K562 (cell line): ENCODE measurements at regions not wholly inside any gene's neighbourhood (a gene's known extent, or its start where the extent isn't known, plus 50 kb on each side); places are given as distances from the start of the nearest gene placed in this dataset.

Source experiments
- ATAC-seq: fragments of 200-7000 bp; cut with Tn5 transposase; 3 replicates; pipeline ENCODE4 v1.9.1; 2020; ENCODE audit warnings: moderate library complexity
- BruUV-seq: library from RNA; stranded (reverse); fragments of 400-500 nt; replicated peaks from 2 replicates; lab custom pipeline; 2021; lab: Mats Ljungman, UMichigan
- CTCF ChIA-PET: fragments of 300-600 bp; formaldehyde crosslinking; extraction: SDS; loops from one replicate; lab custom pipeline; 2021; ENCODE audit warnings: low intra/inter-chr PET ratio; lab: Yijun Ruan, JAX
- POLR2A ChIA-PET: fragments of 300-600, 350-650 bp; sonication (Branson Sonifier 250); formaldehyde crosslinking; extraction: SDS; loops from one replicate; lab custom pipeline; 2021; ENCODE audit warnings: antibody characterized with exemption, inconsistent platforms; lab: Yijun Ruan, JAX
- DNase-seq, 4 experiments: peaks; one replicate each; pipeline versions ENCODE4 v3.0.0 to v3.0.0-alpha.2; 2011 to 2018; ENCODE audit warnings: low spot score in 3 of 4, mixed read lengths in 3 of 4; ENCODE audit errors: extremely low read depth in 1 of 4
- FAIRE-seq: peaks from 2 replicates; lab custom pipeline; 2011; peaks lifted over from hg19 to GRCh38; lab: Jason Lieb, UNC
- H2AFZ ChIP-seq: 2 replicates; pipeline ENCODE4 v1.6.0; 2011; ENCODE audit warnings: low read depth, low read length, control low read depth, inconsistent platforms
- H3K27ac ChIP-seq: fragments of 200-600 bp; 3 replicates; pipeline ENCODE4 v1.8.0; 2011; ENCODE audit warnings: low read depth, mild to moderate bottlenecking, control low read depth, inconsistent platforms, low read length, moderate library complexity, mixed read lengths; ENCODE audit errors: extremely low read depth
- H3K27me3 ChIP-seq, 2 experiments: fragments of 300-600 bp in 1 of 2; 2 replicates in 1 of 2; 3 replicates in 1 of 2; pipeline versions ENCODE4 v1.6.0 to v1.8.0; 2011; ENCODE audit warnings: inconsistent platforms in 2 of 2, low read length in 2 of 2, mild to moderate bottlenecking in 1 of 2, mixed read lengths in 1 of 2, moderate library complexity in 1 of 2; ENCODE audit not compliant: control insufficient read depth in 2 of 2, insufficient read depth in 2 of 2
- H3K36me3 ChIP-seq: fragments of 300-600 bp; 3 replicates; pipeline ENCODE4 v1.8.0; 2011; ENCODE audit warnings: mild to moderate bottlenecking, low read length, inconsistent platforms; ENCODE audit not compliant: control insufficient read depth, insufficient read depth
- H3K4me1 ChIP-seq, 2 experiments: fragments of 200-600 bp in 1 of 2; replicated peaks in 1 of 2; 2 replicates in 1 of 2; 3 replicates in 1 of 2; pipeline versions ENCODE4 v1.5.1 to v1.8.0; 2011; ENCODE audit warnings: inconsistent platforms in 2 of 2, low read length in 2 of 2, mild to moderate bottlenecking in 1 of 2, mixed read lengths in 1 of 2, moderate library complexity in 1 of 2; ENCODE audit not compliant: control insufficient read depth in 2 of 2, insufficient read depth in 2 of 2
- H3K4me2 ChIP-seq: 2 replicates; pipeline ENCODE4 v1.6.1; 2011; ENCODE audit warnings: low read length, control low read depth, inconsistent platforms, mixed read lengths; ENCODE audit not compliant: insufficient read depth
- H3K4me3 ChIP-seq: fragments of 200-600 bp; sonication (generic), shearing (Covaris generic); 2 replicates; pipeline ENCODE4 v1.5.1; 2016; ENCODE audit warnings: control low read depth, inconsistent platforms
- H3K79me2 ChIP-seq: fragments of 200-600 bp; 3 replicates; pipeline ENCODE4 v1.8.0; 2011; ENCODE audit warnings: low read length, inconsistent platforms; ENCODE audit not compliant: control insufficient read depth, insufficient read depth
- H3K9ac ChIP-seq, 2 experiments: 2 replicates each; pipeline versions ENCODE4 v1.6.0 to v1.6.1; 2011; ENCODE audit warnings: low read depth in 2 of 2, low read length in 2 of 2, control low read depth in 1 of 2, inconsistent platforms in 1 of 2, mild to moderate bottlenecking in 1 of 2, mixed read lengths in 1 of 2; ENCODE audit not compliant: insufficient read depth in 1 of 2
- H3K9me1 ChIP-seq: one replicate; pipeline ENCODE4 v1.6.0; 2011; ENCODE audit warnings: inconsistent platforms, mild to moderate bottlenecking, low read length, moderate library complexity; ENCODE audit not compliant: control insufficient read depth, insufficient read depth
- H3K9me3 ChIP-seq: replicated peaks from 2 replicates; pipeline ENCODE4 v1.5.1; 2011; ENCODE audit warnings: low read depth, low read length, inconsistent platforms; ENCODE audit not compliant: control insufficient read depth, insufficient read depth
- H4K20me1 ChIP-seq: replicated peaks from 2 replicates; pipeline ENCODE4 v1.6.1; 2011; ENCODE audit warnings: low read length, inconsistent platforms, mixed read lengths; ENCODE audit not compliant: control insufficient read depth, insufficient read depth
- CBFB ChIP-seq: sonication (generic); formaldehyde crosslinking; IDR thresholded peaks from 2 replicates; pipeline ENCODE4 v1.4.0; 2020; ENCODE audit warnings: mild to moderate bottlenecking, missing genetic modification reagents
- KLF16 ChIP-seq: IDR thresholded peaks from 2 replicates; pipeline ENCODE4 v1.6.1; 2016; ENCODE audit warnings: antibody characterized with exemption
- MTA2 ChIP-seq: fragments of 450-650 bp; IDR thresholded peaks from 2 replicates; pipeline ENCODE4 v1.6.1; 2016; ENCODE audit warnings: low read depth
- MYC ChIP-seq, 2 experiments: fragments of 250-450 bp in 1 of 2; sonication (Bioruptor Pico) in 1 of 2; IDR thresholded peaks; 2 replicates each; pipeline versions ENCODE4 v1.5.1 to v1.6.1; 2012 to 2021; ENCODE audit warnings: low read depth in 2 of 2, borderline replicate concordance in 1 of 2, improper control_type of control experiment in 1 of 2, low read length in 1 of 2, mild to moderate bottlenecking in 1 of 2, moderate library complexity in 1 of 2
- PKNOX1 ChIP-seq: fragments of 450-650 bp; IDR thresholded peaks from 2 replicates; pipeline ENCODE4 v1.6.1; 2016
- RBBP5 ChIP-seq: fragments of 200-600 bp; sonication (generic); IDR thresholded peaks from 2 replicates; pipeline ENCODE4 v1.6.1; 2012; ENCODE audit warnings: borderline replicate concordance, mild to moderate bottlenecking, low read length, control low read depth, inconsistent platforms; ENCODE audit not compliant: insufficient read depth, poor library complexity, severe bottlenecking
- SMAD2 ChIP-seq: fragments of 150-350 bp; IDR thresholded peaks from 2 replicates; pipeline ENCODE4 v1.6.1; 2014; ENCODE audit warnings: low read depth, mild to moderate bottlenecking, low read length
- USF1 ChIP-seq: sonication (generic); formaldehyde crosslinking; IDR thresholded peaks from 2 replicates; pipeline ENCODE4 v1.9.0; 2022; ENCODE audit warnings: mild to moderate bottlenecking, missing genetic modification reagents
- ZKSCAN8 ChIP-seq: fragments of 200-800 bp; sonication (Bioruptor generic); IDR thresholded peaks from 2 replicates; pipeline ENCODE4 v1.6.1; 2016; ENCODE audit warnings: missing genetic modification characterization, missing compliant biosample characterization
- ZNF121 ChIP-seq: sonication (generic); formaldehyde crosslinking; conservative IDR thresholded peaks from 2 replicates; pipeline ENCODE4 v1.8.0; 2022; ENCODE audit warnings: missing genetic modification reagents
- ZNF140 ChIP-seq: fragments of 250-450 bp; sonication (Bioruptor Pico); IDR thresholded peaks from 2 replicates; pipeline ENCODE4 v1.8.0; 2021; ENCODE audit warnings: moderate library complexity, mild to moderate bottlenecking, inconsistent platforms
- ZNF146 ChIP-seq: IDR thresholded peaks from one replicate; pipeline ENCODE4 v1.6.1; 2018; ENCODE audit warnings: missing compliant biosample characterization; ENCODE audit not compliant: unreplicated experiment
- ZNF77 ChIP-seq: fragments of 250-450 bp; sonication (Bioruptor Pico); IDR thresholded peaks from 2 replicates; pipeline ENCODE4 v1.5.0; 2020
- WGBS: fragments of 100-300 bp; shearing (Covaris generic); methylation state at CpG from one replicate; pipeline ENCODE4 v1.1.6; 2016; ENCODE audit warnings: low coverage, mixed read lengths; ENCODE audit not compliant: insufficient coverage; ENCODE audit errors: missing lambda C conversion rate; 5-methylcytosine and 5-hydroxymethylcytosine counted together
- in situ Hi-C: fragments of 300-500 bp; cut with MboI; formaldehyde crosslinking; loops from 4 replicates; pipeline ENCODE4 v1.15.0; 2018; ENCODE audit warnings: inconsistent platforms, mixed read lengths
- intact Hi-C: fragments of 100-400 bp; cut with micrococcal nuclease; formaldehyde crosslinking; loops from 2 replicates; pipeline ENCODE4 v1.14.2; 2022
- TF ChIP-seq, protein P1 (sequence below): IDR thresholded peaks from 2 replicates; pipeline ENCODE4 v1.6.1; 2012; ENCODE audit warnings: low read depth, low read length, improper control_type of control experiment, borderline replicate concordance
- TF ChIP-seq, protein P2 (sequence below): fragments of 250-450 bp; sonication (Bioruptor Pico); IDR thresholded peaks from 2 replicates; pipeline ENCODE4 v1.8.0; 2021; ENCODE audit warnings: moderate library complexity, mild to moderate bottlenecking, inconsistent platforms

GRCh38 chr22:48587236-48587865, 1240.3 kb downstream of the BRD1 start:
- BruUV-seq, result no TSS peak

More at GRCh38 chr22:48587236-48587865, 1240.3 kb downstream of the BRD1 start:
- DNase-seq (no peak), FAIRE-seq (no peak), ATAC-seq (no peak)
- in situ Hi-C loops, result no loop called here
- H4K20me1 ChIP-seq, result no peaks in the 10 kb centered on the region
- H3K4me3 ChIP-seq, result no peak overlapping the region
- 4% methylated on average over 5 of the region's 18 CpGs for WGBS
- H2AFZ ChIP-seq, result no peak overlapping the region
- H3K4me2 ChIP-seq, result no peak overlapping the region
- no peaks in the 10 kb centered on the region; a peak in 1 of 5 replicates for H3K4me1 ChIP-seq
- H3K36me3 ChIP-seq, result no peaks in the 10 kb centered on the region
- intact Hi-C loops, result no loop called here
- H3K9me1 ChIP-seq, result no peaks in the 10 kb centered on the region
- no peaks in the 10 kb centered on the region for H3K27me3 ChIP-seq
- no peak for TF ChIP-seq MTA2
- no peak for TF ChIP-seq USF1
- TF ChIP-seq, protein P1, sequence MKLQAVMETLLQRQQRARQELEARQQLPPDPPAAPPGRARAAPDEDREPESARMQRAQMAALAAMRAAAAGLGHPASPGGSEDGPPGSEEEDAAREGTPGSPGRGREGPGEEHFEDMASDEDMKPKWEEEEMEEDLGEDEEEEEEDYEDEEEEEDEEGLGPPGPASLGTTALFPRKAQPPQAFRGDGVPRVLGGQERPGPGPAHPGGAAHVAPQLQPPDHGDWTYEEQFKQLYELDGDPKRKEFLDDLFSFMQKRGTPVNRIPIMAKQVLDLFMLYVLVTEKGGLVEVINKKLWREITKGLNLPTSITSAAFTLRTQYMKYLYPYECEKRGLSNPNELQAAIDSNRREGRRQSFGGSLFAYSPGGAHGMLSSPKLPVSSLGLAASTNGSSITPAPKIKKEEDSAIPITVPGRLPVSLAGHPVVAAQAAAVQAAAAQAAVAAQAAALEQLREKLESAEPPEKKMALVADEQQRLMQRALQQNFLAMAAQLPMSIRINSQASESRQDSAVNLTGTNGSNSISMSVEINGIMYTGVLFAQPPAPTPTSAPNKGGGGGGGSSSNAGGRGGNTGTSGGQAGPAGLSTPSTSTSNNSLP, result no peak
- TF ChIP-seq ZNF121 (CRISPR knock-in tag), result no peak
- no peak for TF ChIP-seq CBFB
- TF ChIP-seq ZNF77, result no peak
- no peak for TF ChIP-seq ZNF140
- no peak for TF ChIP-seq ZKSCAN8
- TF ChIP-seq MYC (IDR thresholded peaks at IDR 0.05; ENCODE audit: low read depth, low read length), result no peak
- no peak for TF ChIP-seq MYC (CRISPR knock-in tag; IDR thresholded peaks at IDR 0.05; ENCODE audit: borderline replicate concordance, low read depth)
- no peak for TF ChIP-seq SMAD2
- TF ChIP-seq PKNOX1, result no peak
- no peak for TF ChIP-seq ZNF146 (CRISPR knock-in tag)
- no peak for TF ChIP-seq KLF16
- no peak for TF ChIP-seq RBBP5
- TF ChIP-seq, protein P2, sequence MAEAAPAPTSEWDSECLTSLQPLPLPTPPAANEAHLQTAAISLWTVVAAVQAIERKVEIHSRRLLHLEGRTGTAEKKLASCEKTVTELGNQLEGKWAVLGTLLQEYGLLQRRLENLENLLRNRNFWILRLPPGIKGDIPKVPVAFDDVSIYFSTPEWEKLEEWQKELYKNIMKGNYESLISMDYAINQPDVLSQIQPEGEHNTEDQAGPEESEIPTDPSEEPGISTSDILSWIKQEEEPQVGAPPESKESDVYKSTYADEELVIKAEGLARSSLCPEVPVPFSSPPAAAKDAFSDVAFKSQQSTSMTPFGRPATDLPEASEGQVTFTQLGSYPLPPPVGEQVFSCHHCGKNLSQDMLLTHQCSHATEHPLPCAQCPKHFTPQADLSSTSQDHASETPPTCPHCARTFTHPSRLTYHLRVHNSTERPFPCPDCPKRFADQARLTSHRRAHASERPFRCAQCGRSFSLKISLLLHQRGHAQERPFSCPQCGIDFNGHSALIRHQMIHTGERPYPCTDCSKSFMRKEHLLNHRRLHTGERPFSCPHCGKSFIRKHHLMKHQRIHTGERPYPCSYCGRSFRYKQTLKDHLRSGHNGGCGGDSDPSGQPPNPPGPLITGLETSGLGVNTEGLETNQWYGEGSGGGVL (CRISPR knock-in tag), result no peak
- no peak overlapping the region for H3K27ac ChIP-seq
- H3K9me3 ChIP-seq, result peaks cover 5% of the 10 kb centered on the region; the same call in 1 of the 2 replicates
- H3K9ac ChIP-seq, result no peak overlapping the region
- ChIA-PET CTCF (no interaction called here), POLR2A (no interaction called here)
- H3K79me2 ChIP-seq, result no peaks in the 10 kb centered on the region
